GM12873 (cell line): ENCODE measurements at regions not wholly inside any gene's neighbourhood (a gene's known extent, or its start where the extent isn't known, plus 50 kb on each side); places are given as distances from the start of the nearest gene placed in this dataset.

Experiments used
- CTCF ChIP-seq: IDR thresholded peaks from 2 replicates; pipeline ENCODE4 v1.5.1; 2012; ENCODE audit warnings: low read depth, mild to moderate bottlenecking, moderate library complexity, low read length, control low read depth; ENCODE audit not compliant: insufficient read depth; ENCODE audit errors: missing control alignments

- no peak for TF ChIP-seq CTCF
These were observed 258.9 kb upstream of the TNP1 start for GRCh38 chr2:217118559-217119284.

GRCh38 chr2:217117523-217117922, 257.7 kb upstream of the TNP1 start:
- TF ChIP-seq CTCF: no peak

GRCh38 chr2:217116610-217117009, 256.7 kb upstream of the TNP1 start:
- TF ChIP-seq CTCF: no peak

GRCh38 chr2:217114117-217114516, 254.3 kb upstream of the TNP1 start:
- no peak for TF ChIP-seq CTCF

- TF ChIP-seq CTCF: no peak
These were observed 253.6 kb upstream of the TNP1 start for GRCh38 chr2:217113491-217113890.

GRCh38 chr2:217110550-217110949, 250.7 kb upstream of the TNP1 start:
- no peak for TF ChIP-seq CTCF

- TF ChIP-seq CTCF: no peak
These were observed 248.7 kb upstream of the TNP1 start for GRCh38 chr2:217108575-217109027.
